PC-9 (cell line): ENCODE measurements at regions not wholly inside any gene's neighbourhood (a gene's known extent, or its start where the extent isn't known, plus 50 kb on each side); places are given as distances from the start of the nearest gene placed in this dataset.

ENCODE experiments used
- BruUV-seq: library from RNA; stranded (reverse); fragments of 400-500 nt; replicated peaks from 2 replicates; lab custom pipeline; 2021; lab: Mats Ljungman, UMichigan
- CTCF ChIA-PET: fragments of 300-600 bp; sonication (Branson Sonifier 250); formaldehyde crosslinking; loops from one replicate; lab custom pipeline; 2022; ENCODE audit warnings: antibody characterized with exemption; lab: Charles Lee
- POLR2A ChIA-PET: fragments of 300-600 bp; sonication (Branson Sonifier 250); formaldehyde crosslinking; loops from one replicate; lab custom pipeline; 2022; ENCODE audit warnings: antibody characterized with exemption; ENCODE audit not compliant: unreplicated experiment; lab: Charles Lee
- DNase-seq, 2 experiments: peaks; one replicate each; pipeline versions ENCODE4 v3.0.0 to v3.0.0-alpha.2; 2015 to 2022; ENCODE audit warnings: mixed read lengths in 1 of 2
- H2AFZ ChIP-seq: fragments of 200-600 bp; sonication (generic); 2 replicates; pipeline ENCODE4 v1.8.1; 2017; ENCODE audit warnings: antibody characterized with exemption
- H3F3A ChIP-seq: fragments of 200-600 bp; sonication (generic); 2 replicates; pipeline ENCODE4 v1.8.1; 2017; ENCODE audit warnings: antibody characterized with exemption, mild to moderate bottlenecking, low read depth; ENCODE audit not compliant: insufficient read depth
- H3K27ac ChIP-seq: fragments of 200-600 bp; sonication (generic); 2 replicates; pipeline ENCODE4 v1.6.1; 2016; ENCODE audit warnings: mixed run types
- H3K27me3 ChIP-seq: fragments of 200-600 bp; sonication (generic); 2 replicates; pipeline ENCODE4 v1.6.1; 2016; ENCODE audit warnings: low read depth, mixed run types; ENCODE audit not compliant: insufficient read depth
- H3K36me3 ChIP-seq: fragments of 200-600 bp; sonication (generic); 2 replicates; pipeline ENCODE4 v1.6.1; 2016; ENCODE audit warnings: low read depth, mixed run types
- H3K4me1 ChIP-seq: fragments of 200-600 bp; sonication (generic); replicated peaks from 2 replicates; pipeline ENCODE4 v1.6.1; 2016; ENCODE audit warnings: mixed run types; ENCODE audit not compliant: insufficient read depth
- H3K4me2 ChIP-seq: fragments of 200-600 bp; sonication (generic); 2 replicates; pipeline ENCODE4 v1.6.1; 2017; ENCODE audit warnings: mixed run types
- H3K4me3 ChIP-seq: fragments of 200-600 bp; sonication (generic); 2 replicates; pipeline ENCODE4 v1.6.1; 2016; ENCODE audit warnings: mixed run types
- H3K79me2 ChIP-seq: fragments of 200-600 bp; sonication (generic); 2 replicates; pipeline ENCODE4 v1.6.1; 2017; ENCODE audit warnings: low read depth, mixed run types
- H3K9me2 ChIP-seq: fragments of 200-600 bp; sonication (generic); 2 replicates; pipeline ENCODE4 v1.8.1; 2017; ENCODE audit warnings: mild to moderate bottlenecking; ENCODE audit not compliant: insufficient read depth
- H3K9me3 ChIP-seq: fragments of 200-600 bp; sonication (generic); 2 replicates; pipeline ENCODE4 v1.8.1; 2016; ENCODE audit warnings: low read depth; ENCODE audit not compliant: insufficient read depth
- H4K20me1 ChIP-seq: fragments of 200-600 bp; sonication (generic); 2 replicates; pipeline ENCODE4 v1.8.1; 2017; ENCODE audit not compliant: insufficient read depth
- EZH2 ChIP-seq: fragments of 200-600 bp; sonication (generic); IDR thresholded peaks from 2 replicates; pipeline ENCODE4 v1.8.0; 2017; ENCODE audit warnings: antibody characterized with exemption, low read depth
- intact Hi-C: fragments of 100-400 bp; cut with micrococcal nuclease; formaldehyde crosslinking; loops from one replicate; pipeline ENCODE4 v1.10.0; 2022; ENCODE audit not compliant: unreplicated experiment
- TF ChIP-seq, protein P1 (sequence below): fragments of 200-600 bp; sonication (generic); conservative IDR thresholded peaks from 2 replicates; pipeline ENCODE4 v1.6.1; 2017; ENCODE audit warnings: mixed run types, antibody characterized with exemption, mild to moderate bottlenecking, moderate library complexity

DNA sequence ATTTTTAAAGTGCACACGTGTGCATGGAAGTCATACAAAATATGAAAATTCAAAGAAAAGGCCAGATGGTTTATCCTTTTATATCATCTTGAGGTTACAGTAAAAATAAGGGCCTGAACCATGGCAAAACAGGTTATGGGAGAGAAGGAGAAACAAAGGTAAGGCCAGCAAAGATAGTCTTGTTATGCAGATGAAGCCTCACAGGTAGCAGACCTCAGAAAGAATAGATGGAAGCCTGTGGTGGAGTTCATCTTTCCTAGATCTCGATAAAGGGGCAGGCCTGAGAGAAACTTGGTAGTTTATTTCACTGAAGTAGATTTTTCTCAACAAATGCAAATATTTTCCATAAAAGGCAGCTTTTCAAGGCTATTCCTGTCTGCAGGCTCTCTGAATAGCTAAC, 693.8 kb downstream of the KHDRBS2 start:
- POLR2A ChIA-PET, result no interaction called here
- intact Hi-C loops, result no loop called here

DNA sequence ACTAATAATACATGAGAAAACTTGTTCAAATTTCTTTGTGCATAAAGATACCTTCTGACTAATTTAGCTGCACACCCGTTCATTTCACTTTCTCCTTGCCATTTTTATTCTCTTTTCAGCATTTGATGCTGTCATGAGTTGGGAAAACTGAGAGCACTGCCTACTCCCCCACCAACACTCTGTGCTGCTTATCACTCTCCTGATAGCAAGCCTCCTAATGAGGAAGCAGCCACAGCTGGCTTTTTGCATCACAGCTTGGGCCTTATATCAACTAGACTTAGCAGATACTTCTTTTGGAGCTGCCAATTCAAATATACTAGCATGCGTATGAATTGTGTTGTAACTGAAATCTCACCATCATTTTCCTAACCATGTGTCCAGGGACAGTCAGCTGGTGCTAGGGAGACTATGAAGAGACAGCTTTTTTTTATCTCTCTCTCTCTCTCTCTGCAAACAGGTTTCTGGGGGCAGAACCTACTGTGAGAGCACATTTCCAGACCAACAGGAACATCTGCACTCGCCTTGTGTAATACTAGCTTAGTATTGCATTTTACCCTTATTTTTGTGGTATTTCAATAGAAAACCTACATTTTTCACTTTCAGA, 699.0 kb downstream of the KHDRBS2 start:
- TF ChIP-seq, protein P1, sequence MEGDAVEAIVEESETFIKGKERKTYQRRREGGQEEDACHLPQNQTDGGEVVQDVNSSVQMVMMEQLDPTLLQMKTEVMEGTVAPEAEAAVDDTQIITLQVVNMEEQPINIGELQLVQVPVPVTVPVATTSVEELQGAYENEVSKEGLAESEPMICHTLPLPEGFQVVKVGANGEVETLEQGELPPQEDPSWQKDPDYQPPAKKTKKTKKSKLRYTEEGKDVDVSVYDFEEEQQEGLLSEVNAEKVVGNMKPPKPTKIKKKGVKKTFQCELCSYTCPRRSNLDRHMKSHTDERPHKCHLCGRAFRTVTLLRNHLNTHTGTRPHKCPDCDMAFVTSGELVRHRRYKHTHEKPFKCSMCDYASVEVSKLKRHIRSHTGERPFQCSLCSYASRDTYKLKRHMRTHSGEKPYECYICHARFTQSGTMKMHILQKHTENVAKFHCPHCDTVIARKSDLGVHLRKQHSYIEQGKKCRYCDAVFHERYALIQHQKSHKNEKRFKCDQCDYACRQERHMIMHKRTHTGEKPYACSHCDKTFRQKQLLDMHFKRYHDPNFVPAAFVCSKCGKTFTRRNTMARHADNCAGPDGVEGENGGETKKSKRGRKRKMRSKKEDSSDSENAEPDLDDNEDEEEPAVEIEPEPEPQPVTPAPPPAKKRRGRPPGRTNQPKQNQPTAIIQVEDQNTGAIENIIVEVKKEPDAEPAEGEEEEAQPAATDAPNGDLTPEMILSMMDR, result no peak
- no peak for TF ChIP-seq EZH2
- Histone ChIP-seq H4K20me1 (no peaks in the 10 kb centered on the region), H2AFZ (no peak overlapping the region), H3K4me3 (no peak overlapping the region), H3K4me2 (no peak overlapping the region), H3K9me3 (no peaks in the 10 kb centered on the region), H3F3A (no peaks in the 10 kb centered on the region), H3K79me2 (no peaks in the 10 kb centered on the region), H3K36me3 (no peaks in the 10 kb centered on the region), H3K27me3 (no peaks in the 10 kb centered on the region), H3K4me1 (no peaks in the 10 kb centered on the region), H3K27ac (no peak overlapping the region), H3K9me2 (no peaks in the 10 kb centered on the region)
- no TSS peak for BruUV-seq
- CTCF ChIA-PET, result no interaction called here
- intact Hi-C loops, result no loop called here
- DNase-seq, result no peak
- POLR2A ChIA-PET, result no interaction called here

More for the DNA sequence above, 693.8 kb downstream of the KHDRBS2 start:
- no peaks in the 10 kb centered on the region for H3K27me3 ChIP-seq
- H3K4me3 ChIP-seq, result no peak overlapping the region
- H3K79me2 ChIP-seq, result no peaks in the 10 kb centered on the region
- CTCF ChIA-PET, result no interaction called here
- H3K27ac ChIP-seq, result no peak overlapping the region
- no peaks in the 10 kb centered on the region for H3K9me2 ChIP-seq
- no peak overlapping the region for H2AFZ ChIP-seq
- no peaks in the 10 kb centered on the region for H3F3A ChIP-seq
- H4K20me1 ChIP-seq, result no peaks in the 10 kb centered on the region
- no peaks in the 10 kb centered on the region for H3K36me3 ChIP-seq
- H3K9me3 ChIP-seq, result no peaks in the 10 kb centered on the region
- H3K4me2 ChIP-seq, result no peak overlapping the region
- TF ChIP-seq EZH2, result no peak
- TF ChIP-seq, protein P1, result no peak
- DNase-seq, result no peak
- H3K4me1 ChIP-seq, result no peaks in the 10 kb centered on the region
- BruUV-seq, result no TSS peak

DNA sequence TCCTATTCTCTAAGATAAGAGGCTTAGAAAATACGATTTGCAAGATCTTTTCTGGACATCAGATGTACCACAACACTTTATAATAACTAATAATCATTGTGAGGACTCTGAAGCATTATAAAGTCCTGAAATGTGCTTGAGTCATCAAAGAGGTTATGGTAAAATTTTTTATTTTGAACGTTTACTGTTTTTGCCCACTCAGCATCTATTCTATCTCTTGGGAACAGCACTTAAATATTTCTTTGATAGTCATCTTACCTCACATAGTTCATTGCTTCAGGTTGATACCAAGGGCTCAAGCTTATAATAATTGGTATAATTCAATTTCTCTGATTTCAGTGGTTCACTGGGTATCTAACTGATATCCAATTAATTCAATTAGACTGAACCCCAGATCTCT, 700.5 kb downstream of the KHDRBS2 start:
- no peak overlapping the region for H3K4me2 ChIP-seq
- H3F3A ChIP-seq, result no peaks in the 10 kb centered on the region
- no peak for DNase-seq
- H3K9me2 ChIP-seq, result no peaks in the 10 kb centered on the region
- no TSS peak for BruUV-seq
- no peaks in the 10 kb centered on the region for H3K36me3 ChIP-seq
- ChIA-PET POLR2A (no interaction called here), CTCF (no interaction called here)
- no peaks in the 10 kb centered on the region for H3K9me3 ChIP-seq
- no peak overlapping the region for H3K4me3 ChIP-seq
- H3K79me2 ChIP-seq, result no peaks in the 10 kb centered on the region
- no peak overlapping the region for H2AFZ ChIP-seq
- TF ChIP-seq, protein P1, result no peak
- TF ChIP-seq EZH2, result no peak
- no peak overlapping the region for H3K27ac ChIP-seq
- intact Hi-C loops, result no loop called here
- no peaks in the 10 kb centered on the region for H3K27me3 ChIP-seq
- no peaks in the 10 kb centered on the region for H4K20me1 ChIP-seq
- H3K4me1 ChIP-seq, result no peaks in the 10 kb centered on the region
